ENCODE measurements at regions not wholly inside any gene's neighbourhood (a gene's known extent, or its start where the extent isn't known, plus 50 kb on each side); places are given as distances from the start of the nearest gene placed in this dataset.

DNA sequence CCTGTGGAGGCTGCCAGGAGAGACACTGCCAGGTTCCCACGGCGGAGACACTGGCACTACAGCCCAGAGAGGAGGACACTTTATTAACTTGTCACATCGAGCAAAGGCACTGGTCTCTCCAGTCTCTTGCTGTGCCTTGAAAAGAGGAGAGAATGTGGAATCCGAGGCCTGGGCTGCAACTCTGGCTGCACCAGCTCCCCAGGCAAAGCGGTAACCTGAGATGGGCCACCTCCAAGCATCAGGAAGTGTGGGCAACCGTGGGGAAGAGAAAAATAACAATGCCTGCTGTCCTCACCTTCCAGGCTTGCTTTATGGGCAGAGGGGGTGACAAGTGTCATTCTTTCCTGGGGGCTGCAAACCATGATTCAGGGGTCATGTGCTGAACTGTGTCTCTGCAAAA is 91.6 kb upstream of the RGMA start:
- TF ChIP-seq, protein P1, sequence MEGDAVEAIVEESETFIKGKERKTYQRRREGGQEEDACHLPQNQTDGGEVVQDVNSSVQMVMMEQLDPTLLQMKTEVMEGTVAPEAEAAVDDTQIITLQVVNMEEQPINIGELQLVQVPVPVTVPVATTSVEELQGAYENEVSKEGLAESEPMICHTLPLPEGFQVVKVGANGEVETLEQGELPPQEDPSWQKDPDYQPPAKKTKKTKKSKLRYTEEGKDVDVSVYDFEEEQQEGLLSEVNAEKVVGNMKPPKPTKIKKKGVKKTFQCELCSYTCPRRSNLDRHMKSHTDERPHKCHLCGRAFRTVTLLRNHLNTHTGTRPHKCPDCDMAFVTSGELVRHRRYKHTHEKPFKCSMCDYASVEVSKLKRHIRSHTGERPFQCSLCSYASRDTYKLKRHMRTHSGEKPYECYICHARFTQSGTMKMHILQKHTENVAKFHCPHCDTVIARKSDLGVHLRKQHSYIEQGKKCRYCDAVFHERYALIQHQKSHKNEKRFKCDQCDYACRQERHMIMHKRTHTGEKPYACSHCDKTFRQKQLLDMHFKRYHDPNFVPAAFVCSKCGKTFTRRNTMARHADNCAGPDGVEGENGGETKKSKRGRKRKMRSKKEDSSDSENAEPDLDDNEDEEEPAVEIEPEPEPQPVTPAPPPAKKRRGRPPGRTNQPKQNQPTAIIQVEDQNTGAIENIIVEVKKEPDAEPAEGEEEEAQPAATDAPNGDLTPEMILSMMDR (IDR thresholded peaks at IDR 0.05), result no peak
- TF ChIP-seq POLR2A (IDR thresholded peaks at IDR 0.05) (no peak), EP300 (IDR thresholded peaks at IDR 0.05; ENCODE audit: low read depth) (no peak), POLR2AphosphoS5 (IDR thresholded peaks at IDR 0.05) (no peak)
